WERI-Rb-1 (cell line): ENCODE measurements at regions not wholly inside any gene's neighbourhood (a gene's known extent, or its start where the extent isn't known, plus 50 kb on each side); places are given as distances from the start of the nearest gene placed in this dataset.

Source experiments
- DNase-seq: peaks from one replicate; pipeline ENCODE4 v3.0.0-alpha.2; 2020
- H3K27ac ChIP-seq: fragments of 250-450 bp; sonication (Bioruptor Pico); 2 replicates; pipeline ENCODE4 v1.5.1; 2020; ENCODE audit warnings: mild to moderate bottlenecking, moderate library complexity
- H3K27me3 ChIP-seq: fragments of 250-450 bp; sonication (Bioruptor Pico); 2 replicates; pipeline ENCODE4 v1.5.1; 2021; ENCODE audit warnings: mild to moderate bottlenecking, low read depth, moderate library complexity; ENCODE audit not compliant: insufficient read depth, severe bottlenecking
- H3K36me3 ChIP-seq: fragments of 250-450 bp; sonication (Bioruptor Pico); 2 replicates; pipeline ENCODE4 v1.5.1; 2020; ENCODE audit warnings: mild to moderate bottlenecking, moderate library complexity
- H3K4me3 ChIP-seq: 2 replicates; pipeline ENCODE4 v1.5.1; 2011; ENCODE audit warnings: low read depth, mild to moderate bottlenecking, control low read depth, low read length
- H3K9me3 ChIP-seq: fragments of 250-450 bp; sonication (Bioruptor Pico); 2 replicates; pipeline ENCODE4 v1.5.1; 2021; ENCODE audit warnings: mild to moderate bottlenecking, moderate library complexity; ENCODE audit not compliant: severe bottlenecking
- CTCF ChIP-seq: IDR thresholded peaks from 2 replicates; pipeline ENCODE4 v1.5.1; 2011; ENCODE audit warnings: low read depth, mild to moderate bottlenecking, control low read depth, inconsistent platforms, low read length

GRCh38 chr17:55564081-55564480 is 52.8 kb upstream of the SMIM36 start:
- TF ChIP-seq CTCF = no peak
- peaks cover 2% of the 10 kb centered on the region for H3K9me3 ChIP-seq
- no peak overlapping the region for H3K27ac ChIP-seq
- H3K27me3 ChIP-seq = peaks cover 6% of the 10 kb centered on the region
- no peak overlapping the region for H3K4me3 ChIP-seq
- no peak for DNase-seq
- no peaks in the 10 kb centered on the region for H3K36me3 ChIP-seq

- no peaks in the 10 kb centered on the region for H3K36me3 ChIP-seq
- no peak for DNase-seq
- TF ChIP-seq CTCF = no peak
These were observed 52.1 kb upstream of the SMIM36 start for GRCh38 chr17:55563363-55563762.

GRCh38 chr17:55561973-55562495 is 50.8 kb upstream of the SMIM36 start:
- no peak overlapping the region for H3K27ac ChIP-seq
- no peaks in the 10 kb centered on the region for H3K36me3 ChIP-seq
- no peak for TF ChIP-seq CTCF
- H3K9me3 ChIP-seq = peaks cover 5% of the 10 kb centered on the region
- peaks cover 9% of the 10 kb centered on the region for H3K27me3 ChIP-seq
- no peak overlapping the region for H3K4me3 ChIP-seq
- no peak for DNase-seq

More at GRCh38 chr17:55563363-55563762, 52.1 kb upstream of the SMIM36 start:
- H3K4me3 ChIP-seq = no peak overlapping the region
- no peak overlapping the region for H3K27ac ChIP-seq
- peaks cover 5% of the 10 kb centered on the region for H3K9me3 ChIP-seq
- H3K27me3 ChIP-seq = peaks cover 6% of the 10 kb centered on the region

- H3K27me3 ChIP-seq = peaks cover 9% of the 10 kb centered on the region
- no peak overlapping the region for H3K27ac ChIP-seq
- no peak for TF ChIP-seq CTCF
- DNase-seq = no peak
- H3K36me3 ChIP-seq = no peaks in the 10 kb centered on the region
- H3K4me3 ChIP-seq = no peak overlapping the region
- peaks cover 5% of the 10 kb centered on the region for H3K9me3 ChIP-seq
These were observed 50.2 kb upstream of the SMIM36 start for GRCh38 chr17:55561316-55561972.
